CD14-positive monocyte (primary cell): ENCODE measurements at regions not wholly inside any gene's neighbourhood (a gene's known extent, or its start where the extent isn't known, plus 50 kb on each side); places are given as distances from the start of the nearest gene placed in this dataset.

Experiments
- DNase-seq, 3 donors: peaks; one replicate each; pipeline ENCODE4 v3.0.0-alpha.2; 2011 to 2022
- H2AFZ ChIP-seq: 2 replicates; pipeline ENCODE4 v1.6.0; 2012; ENCODE audit warnings: mild to moderate bottlenecking, low read depth, low read length, inconsistent platforms; ENCODE audit not compliant: insufficient read depth, poor library complexity, severe bottlenecking
- H3K27ac ChIP-seq, 2 donors: 1 replicate in 1 of 2; 2 replicates in 1 of 2; pipeline ENCODE4 v1.5.1; 2012 to 2013; ENCODE audit warnings: low read length in 2 of 2, control low read depth in 1 of 2, inconsistent platforms in 1 of 2, low read depth in 1 of 2, mild to moderate bottlenecking in 1 of 2
- H3K27me3 ChIP-seq, 2 donors: one replicate each; pipeline versions ENCODE4 v1.6.0 to v1.6.1; 2011 to 2013; ENCODE audit warnings: low read length in 2 of 2; ENCODE audit not compliant: control insufficient read depth in 2 of 2, insufficient read depth in 2 of 2
- H3K36me3 ChIP-seq, 2 donors: replicated peaks in 1 of 2; 1 replicate in 1 of 2; 2 replicates in 1 of 2; pipeline versions ENCODE4 v1.5.1 to v1.6.1; 2012 to 2013; ENCODE audit warnings: low read length in 2 of 2, control low read depth in 1 of 2, inconsistent platforms in 1 of 2, mild to moderate bottlenecking in 1 of 2; ENCODE audit not compliant: insufficient read depth in 2 of 2, control insufficient read depth in 1 of 2
- H3K4me1 ChIP-seq, 2 donors: 1 replicate in 1 of 2; 2 replicates in 1 of 2; pipeline versions ENCODE4 v1.5.1 to v1.6.1; 2012 to 2013; ENCODE audit warnings: low read length in 2 of 2, control low read depth in 1 of 2, inconsistent platforms in 1 of 2, mild to moderate bottlenecking in 1 of 2, moderate library complexity in 1 of 2; ENCODE audit not compliant: insufficient read depth in 2 of 2, control insufficient read depth in 1 of 2
- H3K4me2 ChIP-seq: replicated peaks from 2 replicates; pipeline ENCODE3; 2012; ENCODE audit warnings: low read length, moderate library complexity, mild to moderate bottlenecking; ENCODE audit not compliant: poor library complexity, severe bottlenecking; ENCODE audit errors: extremely low read depth
- H3K4me3 ChIP-seq, 3 experiments: fragments of 200-600 bp in 1 of 3; sonication (generic) in 1 of 3; replicated peaks in 1 of 3; 1 replicate in 2 of 3; 2 replicates in 1 of 3; pipeline ENCODE4 v1.5.1; 2011 to 2013; ENCODE audit warnings: low read length in 3 of 3, mild to moderate bottlenecking in 3 of 3, control low read depth in 2 of 3, low read depth in 2 of 3, inconsistent platforms in 1 of 3, moderate library complexity in 1 of 3
- H3K79me2 ChIP-seq: 2 replicates; pipeline ENCODE4 v1.6.0; 2012; ENCODE audit warnings: mild to moderate bottlenecking, control low read depth, inconsistent platforms, low read length, moderate library complexity; ENCODE audit not compliant: insufficient read depth
- H3K9ac ChIP-seq: 2 replicates; pipeline ENCODE4 v1.6.0; 2017; ENCODE audit warnings: low read length, mild to moderate bottlenecking; ENCODE audit not compliant: insufficient read depth, poor library complexity, severe bottlenecking
- H3K9me3 ChIP-seq, 2 donors: replicated peaks in 1 of 2; 1 replicate in 1 of 2; 2 replicates in 1 of 2; pipeline versions ENCODE4 v1.5.1 to v1.6.1; 2012 to 2013; ENCODE audit warnings: low read length in 2 of 2, control low read depth in 1 of 2; ENCODE audit not compliant: control insufficient read depth in 1 of 2, insufficient read depth in 1 of 2
- H4K20me1 ChIP-seq: 2 replicates; pipeline ENCODE4 v1.6.0; 2012; ENCODE audit warnings: mild to moderate bottlenecking, low read length, control low read depth, moderate library complexity; ENCODE audit not compliant: insufficient read depth
- H3K27ac Mint-ChIP-seq, 7 donors: one replicate each; pipeline ENCODE4 v1.8.0; 2020; ENCODE audit warnings: mild to moderate bottlenecking in 7 of 7, mixed read lengths in 7 of 7, moderate library complexity in 6 of 7, inconsistent platforms in 2 of 7
- H3K27me3 Mint-ChIP-seq, 3 donors: one replicate each; pipeline ENCODE4 v1.8.0; 2021 to 2022; ENCODE audit warnings: low read depth in 3 of 3, mild to moderate bottlenecking in 3 of 3, mixed read lengths in 3 of 3, moderate library complexity in 3 of 3, inconsistent platforms in 1 of 3
- H3K36me3 Mint-ChIP-seq, 2 donors: one replicate each; pipeline ENCODE4 v1.8.0; 2020; ENCODE audit warnings: mixed read lengths in 2 of 2, inconsistent platforms in 1 of 2, mild to moderate bottlenecking in 1 of 2
- H3K4me1 Mint-ChIP-seq: one replicate; pipeline ENCODE4 v1.8.0; 2020; ENCODE audit warnings: mild to moderate bottlenecking, mixed read lengths
- H3K4me3 Mint-ChIP-seq, 2 donors: one replicate each; pipeline ENCODE4 v1.8.0; 2020; ENCODE audit warnings: mild to moderate bottlenecking in 2 of 2, mixed read lengths in 2 of 2, moderate library complexity in 1 of 2
- H3K9me3 Mint-ChIP-seq, 7 donors: one replicate each; pipeline ENCODE4 v1.8.0; 2020 to 2022; ENCODE audit warnings: mixed read lengths in 7 of 7, mild to moderate bottlenecking in 6 of 7, moderate library complexity in 6 of 7, inconsistent platforms in 2 of 7
- CTCF ChIP-seq: fragments of 200-600 bp; IDR thresholded peaks from one replicate; pipeline ENCODE4 v1.8.0; 2022; ENCODE audit warnings: antibody characterized with exemption, mild to moderate bottlenecking
- WGBS: methylation state at CpG from one replicate; pipeline ENCODE4 v1.1.5; 2013; ENCODE audit warnings: missing lambda C conversion rate; ENCODE audit not compliant: insufficient coverage; 5-methylcytosine and 5-hydroxymethylcytosine counted together
- intact Hi-C, 2 donors: fragments of 100-400 bp; cut with micrococcal nuclease; formaldehyde crosslinking; loops; one replicate each; pipeline versions ENCODE4 v1.15.0 to v1.15.1; 2023

- Histone ChIP-seq H3K9me3 (peaks cover 0 to 3% of the 10 kb centered on the region in 2 donors), H3K9ac (no peak overlapping the region), H3K79me2 (no peaks in the 10 kb centered on the region), H4K20me1 (no peaks in the 10 kb centered on the region), H3K27me3 (no peaks in the 10 kb centered on the region), H3K27ac (no peak overlapping the region), H3K36me3 (no peaks in the 10 kb centered on the region), H3K4me1 (no peaks in the 10 kb centered on the region), H3K4me3 (no peak overlapping the region), H2AFZ (no peak overlapping the region), H3K4me2 (no peak overlapping the region)
- no peak for TF ChIP-seq CTCF
- H3K4me1 Mint-ChIP-seq, result no peaks in the 10 kb centered on the region
- intact Hi-C loops, result no loop called here
- peaks cover 0 to 4% (median 0%) of the 10 kb centered on the region in 7 donors for H3K9me3 Mint-ChIP-seq
- WGBS, result no CpG with 5 or more reads among the region's 1 CpG
- DNase-seq, result no peak
- H3K4me3 Mint-ChIP-seq, result no peak overlapping the region
- no peak overlapping the region for H3K27ac Mint-ChIP-seq
- no peaks in the 10 kb centered on the region for H3K36me3 Mint-ChIP-seq
- no peaks in the 10 kb centered on the region for H3K27me3 Mint-ChIP-seq
Measured at GRCh38 chr3:84439476-84439875, 519.3 kb upstream of the CADM2 start.

GRCh38 chr3:84440291-84440690 is 518.5 kb upstream of the CADM2 start:
- TF ChIP-seq CTCF, result no peak
- no peak overlapping the region for H3K4me3 Mint-ChIP-seq
- Histone ChIP-seq H3K36me3 (no peaks in the 10 kb centered on the region), H3K9me3 (peaks cover 0 to 3% of the 10 kb centered on the region in 2 donors), H3K9ac (no peak overlapping the region), H3K4me3 (no peak overlapping the region), H4K20me1 (no peaks in the 10 kb centered on the region), H3K27ac (no peak overlapping the region), H3K4me2 (no peak overlapping the region), H3K79me2 (no peaks in the 10 kb centered on the region), H3K4me1 (no peaks in the 10 kb centered on the region), H3K27me3 (no peaks in the 10 kb centered on the region), H2AFZ (no peak overlapping the region)
- H3K27me3 Mint-ChIP-seq, result no peaks in the 10 kb centered on the region
- no peak overlapping the region for H3K27ac Mint-ChIP-seq
- WGBS, result 100% methylated on average over 2 of the region's 11 CpGs
- H3K9me3 Mint-ChIP-seq, result peaks cover 0 to 4% (median 0%) of the 10 kb centered on the region in 7 donors
- H3K4me1 Mint-ChIP-seq, result no peaks in the 10 kb centered on the region
- H3K36me3 Mint-ChIP-seq, result no peaks in the 10 kb centered on the region
- intact Hi-C loops, result no loop called here
- DNase-seq, result no peak
